Neural progenitor cell (in vitro differentiated cells): ENCODE measurements at regions not wholly inside any gene's neighbourhood (a gene's known extent, or its start where the extent isn't known, plus 50 kb on each side); places are given as distances from the start of the nearest gene placed in this dataset. TPM values are rescaled to one million over a fixed set of nuclear protein-coding genes. Genes with fewer than 3 reads are reported as not detected.

ENCODE experiments used
- DNase-seq: peaks from one replicate; pipeline ENCODE4 v3.0.0-alpha.2; 2016; ENCODE audit warnings: low spot score
- H2AFZ ChIP-seq: fragments of 200-600 bp; sonication (generic); replicated peaks from 2 replicates; pipeline ENCODE4 v1.6.1; 2016; ENCODE audit warnings: antibody characterized with exemption
- H3F3A ChIP-seq: fragments of 200-600 bp; sonication (generic); 2 replicates; pipeline ENCODE4 v1.6.1; 2016; ENCODE audit warnings: antibody characterized with exemption, low read depth
- H3K27ac ChIP-seq: fragments of 200-600 bp; sonication (generic); 2 replicates; pipeline ENCODE4 v1.5.1; 2016; ENCODE audit warnings: mild to moderate bottlenecking
- H3K27me3 ChIP-seq: fragments of 200-600 bp; sonication (generic); 2 replicates; pipeline ENCODE4 v1.6.1; 2016; ENCODE audit warnings: mild to moderate bottlenecking, moderate library complexity
- H3K36me3 ChIP-seq: fragments of 200-600 bp; sonication (generic); 2 replicates; pipeline ENCODE4 v1.5.1; 2016
- H3K4me1 ChIP-seq: fragments of 200-600 bp; sonication (generic); 2 replicates; pipeline ENCODE4 v1.6.1; 2016; ENCODE audit warnings: mixed run types
- H3K4me2 ChIP-seq: fragments of 200-600 bp; sonication (generic); 2 replicates; pipeline ENCODE4 v1.6.1; 2016
- H3K4me3 ChIP-seq: fragments of 200-600 bp; sonication (generic); 2 replicates; pipeline ENCODE4 v1.5.1; 2016
- H3K79me2 ChIP-seq: fragments of 200-600 bp; sonication (generic); 2 replicates; pipeline ENCODE4 v1.6.1; 2016; ENCODE audit warnings: low read depth
- H3K9ac ChIP-seq: fragments of 200-600 bp; sonication (generic); 2 replicates; pipeline ENCODE4 v1.6.1; 2016
- H3K9me3 ChIP-seq: fragments of 200-600 bp; sonication (generic); 2 replicates; pipeline ENCODE4 v1.5.1; 2016; ENCODE audit warnings: low read depth
- H4K20me1 ChIP-seq: fragments of 200-600 bp; sonication (generic); 2 replicates; pipeline ENCODE4 v1.6.1; 2016; ENCODE audit warnings: low read depth
- H3K27ac Mint-ChIP-seq: 3 replicates; pipeline ENCODE4 v1.8.0; 2021; ENCODE audit warnings: mixed read lengths
- H3K27me3 Mint-ChIP-seq: 2 replicates; pipeline ENCODE4 v1.8.0; 2022; ENCODE audit warnings: low read depth, mild to moderate bottlenecking, inconsistent platforms, moderate library complexity, mixed read lengths; ENCODE audit not compliant: insufficient read depth
- H3K36me3 Mint-ChIP-seq: 3 replicates; pipeline ENCODE4 v1.8.0; 2021; ENCODE audit warnings: mixed read lengths
- H3K4me1 Mint-ChIP-seq: 3 replicates; pipeline ENCODE4 v1.8.0; 2021; ENCODE audit warnings: mixed read lengths
- H3K4me3 Mint-ChIP-seq: 3 replicates; pipeline ENCODE4 v1.8.0; 2021; ENCODE audit warnings: mild to moderate bottlenecking, moderate library complexity, mixed read lengths
- H3K9me3 Mint-ChIP-seq: 3 replicates; pipeline ENCODE4 v1.8.0; 2020; ENCODE audit warnings: mixed read lengths
- EZH2 ChIP-seq: fragments of 200-600 bp; sonication (generic); IDR thresholded peaks from 2 replicates; pipeline ENCODE4 v1.6.1; 2017; ENCODE audit warnings: antibody characterized with exemption, mild to moderate bottlenecking, moderate library complexity
- EZH2phosphoT487 ChIP-seq: fragments of 200-600 bp; sonication (generic); IDR thresholded peaks from 2 replicates; pipeline ENCODE4 v1.6.1; 2017; ENCODE audit warnings: antibody characterized with exemption
- small RNA-seq: library from RNA; depleted of rRNA; stranded (forward); fragments of <200 nt; gene quantifications from one replicate; pipeline ENCODE3, GENCODE V24; 2015
- TF ChIP-seq, protein P1 (sequence below): fragments of 200-600 bp; sonication (generic); IDR thresholded peaks from 2 replicates; pipeline ENCODE4 v1.5.1; 2017; ENCODE audit warnings: antibody characterized with exemption, mild to moderate bottlenecking

DNA sequence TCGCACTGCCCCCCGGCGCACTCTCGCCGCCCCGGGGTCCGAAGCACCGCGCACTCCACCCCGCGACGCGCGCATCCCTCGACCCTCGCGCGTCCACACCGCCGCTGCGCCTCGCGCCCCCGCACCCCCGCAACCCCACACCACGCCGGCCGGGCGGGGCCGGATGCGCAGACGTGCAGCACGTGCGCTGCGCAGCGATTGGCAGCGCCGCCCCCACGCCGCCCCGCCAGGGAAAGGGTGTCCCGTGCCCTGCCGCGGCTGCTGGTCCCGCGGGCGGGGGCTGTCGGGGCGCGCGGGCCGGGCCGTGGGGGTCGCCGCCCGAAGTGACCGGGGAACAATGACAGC is 53.7 kb upstream of the KDM7A start:
- H2AFZ ChIP-seq = peak overlapping the region; percentile 90
- H3K4me2 ChIP-seq = peak overlapping the region; percentile 99
- H3K79me2 ChIP-seq = no peaks in the 10 kb centered on the region
- Mint-ChIP-seq H3K27me3 (peaks cover 22% of the 10 kb centered on the region), H3K9me3 (no peaks in the 10 kb centered on the region), H3K36me3 (no peaks in the 10 kb centered on the region), H3K4me3 (peak overlapping the region; percentile 92), H3K27ac (no peak overlapping the region), H3K4me1 (peaks cover 20% of the 10 kb centered on the region)
- H3K4me1 ChIP-seq = peaks cover 9% of the 10 kb centered on the region
- no peaks in the 10 kb centered on the region for H3K9me3 ChIP-seq
- peaks cover 61% of the 10 kb centered on the region for H3K27me3 ChIP-seq
- H3K36me3 ChIP-seq = no peaks in the 10 kb centered on the region
- TF ChIP-seq EZH2phosphoT487 = peak; percentile 32
- TF ChIP-seq, protein P1, sequence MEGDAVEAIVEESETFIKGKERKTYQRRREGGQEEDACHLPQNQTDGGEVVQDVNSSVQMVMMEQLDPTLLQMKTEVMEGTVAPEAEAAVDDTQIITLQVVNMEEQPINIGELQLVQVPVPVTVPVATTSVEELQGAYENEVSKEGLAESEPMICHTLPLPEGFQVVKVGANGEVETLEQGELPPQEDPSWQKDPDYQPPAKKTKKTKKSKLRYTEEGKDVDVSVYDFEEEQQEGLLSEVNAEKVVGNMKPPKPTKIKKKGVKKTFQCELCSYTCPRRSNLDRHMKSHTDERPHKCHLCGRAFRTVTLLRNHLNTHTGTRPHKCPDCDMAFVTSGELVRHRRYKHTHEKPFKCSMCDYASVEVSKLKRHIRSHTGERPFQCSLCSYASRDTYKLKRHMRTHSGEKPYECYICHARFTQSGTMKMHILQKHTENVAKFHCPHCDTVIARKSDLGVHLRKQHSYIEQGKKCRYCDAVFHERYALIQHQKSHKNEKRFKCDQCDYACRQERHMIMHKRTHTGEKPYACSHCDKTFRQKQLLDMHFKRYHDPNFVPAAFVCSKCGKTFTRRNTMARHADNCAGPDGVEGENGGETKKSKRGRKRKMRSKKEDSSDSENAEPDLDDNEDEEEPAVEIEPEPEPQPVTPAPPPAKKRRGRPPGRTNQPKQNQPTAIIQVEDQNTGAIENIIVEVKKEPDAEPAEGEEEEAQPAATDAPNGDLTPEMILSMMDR = no peak
- H3K4me3 ChIP-seq = peak overlapping the region; percentile 75
- peak; percentile 47 for DNase-seq
- peaks cover 19% of the 10 kb centered on the region for H3F3A ChIP-seq
- no peak overlapping the region for H3K27ac ChIP-seq
- H3K9ac ChIP-seq = no peak overlapping the region
- no peaks in the 10 kb centered on the region for H4K20me1 ChIP-seq

DNA sequence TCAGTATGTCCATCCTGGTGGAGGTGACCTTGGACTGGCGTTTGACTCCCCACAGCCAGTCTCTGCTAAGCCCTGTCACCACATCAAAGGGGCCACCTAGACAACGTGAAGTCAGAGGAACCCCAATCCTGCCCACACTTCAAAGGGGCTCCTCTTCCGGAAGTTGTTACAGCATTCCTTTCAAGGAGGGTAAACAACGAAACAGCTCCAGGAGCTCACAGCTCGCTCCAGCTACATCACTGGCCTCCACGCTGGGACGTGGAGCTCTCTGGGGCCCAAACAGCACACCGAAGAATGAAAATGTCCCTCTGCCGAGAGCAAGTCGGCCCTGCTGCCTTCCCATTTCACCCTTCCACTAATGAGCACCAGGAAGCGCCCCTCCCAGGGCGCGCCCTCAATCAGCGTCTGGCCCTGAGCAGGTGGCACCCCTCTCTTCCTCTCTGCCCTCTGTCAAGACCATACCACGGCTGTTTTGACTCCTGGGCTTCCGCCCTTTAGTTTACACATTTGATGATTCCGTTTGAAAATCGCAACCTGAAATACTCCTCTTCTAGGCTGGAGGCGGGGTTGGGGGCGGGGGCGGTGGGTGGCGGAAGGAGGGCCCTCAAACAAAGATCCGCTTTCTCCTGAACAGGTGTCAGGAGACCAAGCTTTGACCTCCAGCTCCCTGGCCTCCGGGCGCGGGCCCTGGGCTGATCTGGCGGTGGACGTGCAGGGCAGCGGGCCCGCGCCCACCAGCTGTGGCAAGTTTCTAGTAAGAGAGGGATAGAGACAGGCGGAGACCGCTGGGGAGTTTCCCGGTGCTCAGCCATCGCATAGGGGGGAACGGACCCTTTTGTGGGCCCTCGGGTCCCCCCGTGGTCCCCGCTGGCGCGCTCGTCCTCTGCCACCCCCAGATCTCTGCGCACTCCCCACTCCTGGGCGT is 53.1 kb upstream of the KDM7A start:
- Histone ChIP-seq H3K27me3 (peaks cover 61% of the 10 kb centered on the region), H3K36me3 (no peaks in the 10 kb centered on the region), H3K4me3 (peak overlapping the region; percentile 75), H3K9ac (no peak overlapping the region), H4K20me1 (no peaks in the 10 kb centered on the region), H3K4me2 (peak overlapping the region; percentile 99), H3K27ac (no peak overlapping the region), H3K79me2 (no peaks in the 10 kb centered on the region), H3F3A (peaks cover 19% of the 10 kb centered on the region), H3K9me3 (no peaks in the 10 kb centered on the region), H3K4me1 (peaks cover 9% of the 10 kb centered on the region), H2AFZ (peak overlapping the region; percentile 90)
- TF ChIP-seq, protein P1 = no peak
- TF ChIP-seq EZH2phosphoT487 (peak; percentile 79), EZH2 (peak; percentile 53)
- peak; percentile 59 for DNase-seq
- no peaks in the 10 kb centered on the region for H3K9me3 Mint-ChIP-seq
- peak overlapping the region; percentile 82 for H3K4me3 Mint-ChIP-seq
- no peaks in the 10 kb centered on the region for H3K36me3 Mint-ChIP-seq
- peaks cover 20% of the 10 kb centered on the region for H3K4me1 Mint-ChIP-seq
- no peak overlapping the region for H3K27ac Mint-ChIP-seq
- H3K27me3 Mint-ChIP-seq = peaks cover 22% of the 10 kb centered on the region

DNA sequence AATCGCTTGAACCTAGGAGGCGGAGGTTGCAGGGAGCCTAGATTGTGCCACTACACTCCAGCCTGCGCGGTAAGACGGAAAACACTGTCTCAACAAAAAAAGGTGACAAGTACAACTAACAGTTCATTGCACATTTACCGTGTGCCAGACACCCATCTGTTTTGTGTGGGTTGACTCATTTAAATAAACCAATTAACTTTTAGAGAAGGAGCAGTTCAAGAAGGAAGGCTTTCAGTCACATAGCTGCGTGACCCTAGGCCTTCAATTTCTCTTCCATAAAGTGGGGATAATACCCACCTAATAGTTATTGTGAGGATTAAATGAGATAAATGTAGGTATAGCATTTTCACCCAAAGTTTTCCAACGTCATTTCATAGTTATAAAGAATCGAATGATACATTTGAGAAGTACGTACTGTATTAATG is 52.3 kb upstream of the KDM7A start:
- no peaks in the 10 kb centered on the region for H3K36me3 ChIP-seq
- no peak for DNase-seq

More for the DNA sequence above, 52.3 kb upstream of the KDM7A start:
- no peak overlapping the region for H3K4me2 ChIP-seq
- H3K27me3 ChIP-seq = peaks cover 61% of the 10 kb centered on the region
- H3K4me3 Mint-ChIP-seq = peak overlapping the region; percentile 82
- no peak overlapping the region for H3K27ac ChIP-seq
- H4K20me1 ChIP-seq = no peaks in the 10 kb centered on the region
- no peaks in the 10 kb centered on the region for H3K79me2 ChIP-seq
- H3K9me3 ChIP-seq = no peaks in the 10 kb centered on the region
- peaks cover 22% of the 10 kb centered on the region for H3K27me3 Mint-ChIP-seq
- no peak overlapping the region for H3K9ac ChIP-seq
- H3K9me3 Mint-ChIP-seq = no peaks in the 10 kb centered on the region
- no peak overlapping the region for H2AFZ ChIP-seq
- H3F3A ChIP-seq = peaks cover 19% of the 10 kb centered on the region
- no peak for TF ChIP-seq EZH2phosphoT487
- TF ChIP-seq, protein P1 = no peak
- TF ChIP-seq EZH2 = no peak
- H3K36me3 Mint-ChIP-seq = no peaks in the 10 kb centered on the region
- H3K27ac Mint-ChIP-seq = no peak overlapping the region
- H3K4me1 ChIP-seq = peaks cover 9% of the 10 kb centered on the region
- H3K4me1 Mint-ChIP-seq = peaks cover 22% of the 10 kb centered on the region
- no peak overlapping the region for H3K4me3 ChIP-seq

Small RNA genes lying in the stretch of these regions (small RNA-seq; reads per million reads assigned to genes)
- not detected for gene RNU1-58P
